H1 (cell line): ENCODE measurements at regions not wholly inside any gene's neighbourhood (a gene's known extent, or its start where the extent isn't known, plus 50 kb on each side); places are given as distances from the start of the nearest gene placed in this dataset.

Source experiments
- BCL11A ChIP-seq, 2 experiments: IDR thresholded peaks; one replicate each; pipeline ENCODE4 v1.6.1; 2011; ENCODE audit warnings: low read depth in 2 of 2, low read length in 2 of 2, mild to moderate bottlenecking in 2 of 2
- CHD1 ChIP-seq: IDR thresholded peaks from 2 replicates; pipeline ENCODE4 v1.6.1; 2012; ENCODE audit warnings: low read depth, low read length, improper control_type of control experiment
- CTBP2 ChIP-seq: IDR thresholded peaks from 2 replicates; pipeline ENCODE4 v1.7.0; 2011; ENCODE audit warnings: borderline replicate concordance, mild to moderate bottlenecking, moderate library complexity, mixed read lengths, low read length; ENCODE audit not compliant: insufficient read depth, insufficient read length
- HDAC2 ChIP-seq, 2 experiments: fragments of 300-600 bp in 1 of 2; sonication (generic) in 1 of 2; IDR thresholded peaks; 2 replicates each; pipeline ENCODE4 v1.6.1; 2011 to 2012; ENCODE audit warnings: low read depth in 2 of 2, low read length in 2 of 2, mild to moderate bottlenecking in 2 of 2, moderate library complexity in 2 of 2, borderline replicate concordance in 1 of 2, inconsistent platforms in 1 of 2
- HDAC6 ChIP-seq: IDR thresholded peaks from one replicate; pipeline ENCODE4 v1.7.1; 2012; ENCODE audit warnings: low read depth, mild to moderate bottlenecking, inconsistent platforms, low read length, moderate library complexity
- KDM1A ChIP-seq: fragments of 200-600, 300-600 bp; sonication (generic); IDR thresholded peaks from 2 replicates; pipeline ENCODE4 v1.7.1; 2016; ENCODE audit warnings: mild to moderate bottlenecking, low read length, borderline replicate concordance
- MAX ChIP-seq: IDR thresholded peaks from 2 replicates; pipeline ENCODE4 v1.6.1; 2012; ENCODE audit warnings: inconsistent platforms
- NANOG ChIP-seq: IDR thresholded peaks from 2 replicates; pipeline ENCODE4 v1.6.1; 2011; ENCODE audit warnings: low read length, low read depth, mild to moderate bottlenecking, inconsistent platforms; ENCODE audit not compliant: insufficient read depth, poor library complexity, severe bottlenecking
- POLR2A ChIP-seq, 2 experiments: IDR thresholded peaks; 1 replicate in 1 of 2; 2 replicates in 1 of 2; pipeline ENCODE4 v1.6.1; 2011; ENCODE audit warnings: low read depth in 2 of 2, low read length in 2 of 2, mild to moderate bottlenecking in 2 of 2; ENCODE audit errors: control extremely low read depth in 1 of 2
- POLR2AphosphoS5 ChIP-seq: IDR thresholded peaks from 2 replicates; pipeline ENCODE4 v1.6.1; 2011; ENCODE audit warnings: low read depth, low read length
- POU5F1 ChIP-seq: IDR thresholded peaks from 2 replicates; pipeline ENCODE4 v1.6.1; 2011; ENCODE audit warnings: low read depth, mild to moderate bottlenecking, low read length, moderate library complexity
- RAD21 ChIP-seq, 2 experiments: IDR thresholded peaks in 1 of 2; conservative IDR thresholded peaks in 1 of 2; 2 replicates each; pipeline ENCODE4 v1.6.1; 2011; ENCODE audit warnings: low read depth in 2 of 2, low read length in 2 of 2, improper control_type of control experiment in 1 of 2, inconsistent platforms in 1 of 2, mild to moderate bottlenecking in 1 of 2, moderate library complexity in 1 of 2
- RBBP5 ChIP-seq: IDR thresholded peaks from 2 replicates; pipeline ENCODE4 v1.7.1; 2012; ENCODE audit warnings: low read depth, mild to moderate bottlenecking, inconsistent platforms, low read length, moderate library complexity, borderline replicate concordance
- RXRA ChIP-seq: IDR thresholded peaks from 2 replicates; pipeline ENCODE4 v1.6.1; 2011; ENCODE audit warnings: low read depth, mild to moderate bottlenecking, low read length, moderate library complexity; ENCODE audit not compliant: insufficient read depth
- SIRT6 ChIP-seq: IDR thresholded peaks from one replicate; pipeline ENCODE4 v1.7.1; 2012; ENCODE audit warnings: low read length, inconsistent platforms
- SIX5 ChIP-seq: IDR thresholded peaks from 2 replicates; pipeline ENCODE4 v1.6.1; 2011; ENCODE audit warnings: mild to moderate bottlenecking, low read depth, low read length
- SP1 ChIP-seq: IDR thresholded peaks from 2 replicates; pipeline ENCODE4 v1.6.1; 2011; ENCODE audit warnings: low read depth, low read length
- TAF1 ChIP-seq: IDR thresholded peaks from 2 replicates; pipeline ENCODE4 v1.6.1; 2011; ENCODE audit warnings: mild to moderate bottlenecking, low read depth, low read length
- TAF7 ChIP-seq: optimal IDR thresholded peaks from 2 replicates; pipeline ENCODE3; 2011; ENCODE audit warnings: low read depth, mild to moderate bottlenecking, inconsistent platforms, low read length, moderate library complexity, borderline replicate concordance
- YY1 ChIP-seq: IDR thresholded peaks from 2 replicates; pipeline ENCODE4 v1.6.1; 2011; ENCODE audit warnings: low read depth, mild to moderate bottlenecking, low read length
- TF ChIP-seq, protein P1 (sequence below): IDR thresholded peaks from 2 replicates; pipeline ENCODE4 v1.6.1; 2011; ENCODE audit warnings: low read length, improper control_type of control experiment
- TF ChIP-seq, protein P2 (sequence below): IDR thresholded peaks from 2 replicates; pipeline ENCODE4 v1.6.1; 2012; ENCODE audit warnings: low read length, inconsistent platforms

GRCh38 chr20:53736757-53737395, 143.2 kb upstream of the ZNF217 start (continued):
- TF ChIP-seq TAF7 (no peak), RXRA (no peak), HDAC2 (IDR thresholded peaks at IDR 0.05; ENCODE audit: borderline replicate concordance in 1 of 2, low read depth in 2 of 2, low read length in 2 of 2) (peak in 1 of 2 experiments; percentile 91; a peak in 1 of 4 replicates), BCL11A (IDR thresholded peaks at IDR 0.05; ENCODE audit: low read depth in 2 of 2, low read length in 2 of 2) (no peak), RBBP5 (0 out of 2 replicates have a peak, but pooled peaks have one; percentile 54), POLR2AphosphoS5 (no peak), MAX (no peak), TAF1 (0 out of 2 replicates have a peak, but pooled peaks have one; percentile 33), SIRT6 (no peak), SP1 (peak; percentile 63; the same call in 1 of the 2 replicates), SIX5 (no peak), NANOG (no peak), RAD21 (IDR thresholded peaks at IDR 0.05 in 1 of 2, conservative IDR thresholded peaks at IDR 0.05 in 1 of 2; ENCODE audit: low read depth in 2 of 2, low read length in 2 of 2) (no peak), CHD1 (no peak), POLR2A (IDR thresholded peaks at IDR 0.05; ENCODE audit: control extremely low read depth in 1 of 2, low read depth in 2 of 2, low read length in 2 of 2) (peak in 1 of 2 experiments; percentile 48; a peak in 1 of 3 replicates), POU5F1 (no peak), KDM1A (peak; percentile 96), CTBP2 (no peak), YY1 (peak; percentile 90), HDAC6 (no peak)
- TF ChIP-seq, protein P1, sequence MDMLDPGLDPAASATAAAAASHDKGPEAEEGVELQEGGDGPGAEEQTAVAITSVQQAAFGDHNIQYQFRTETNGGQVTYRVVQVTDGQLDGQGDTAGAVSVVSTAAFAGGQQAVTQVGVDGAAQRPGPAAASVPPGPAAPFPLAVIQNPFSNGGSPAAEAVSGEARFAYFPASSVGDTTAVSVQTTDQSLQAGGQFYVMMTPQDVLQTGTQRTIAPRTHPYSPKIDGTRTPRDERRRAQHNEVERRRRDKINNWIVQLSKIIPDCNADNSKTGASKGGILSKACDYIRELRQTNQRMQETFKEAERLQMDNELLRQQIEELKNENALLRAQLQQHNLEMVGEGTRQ: no peak
- TF ChIP-seq, protein P2, sequence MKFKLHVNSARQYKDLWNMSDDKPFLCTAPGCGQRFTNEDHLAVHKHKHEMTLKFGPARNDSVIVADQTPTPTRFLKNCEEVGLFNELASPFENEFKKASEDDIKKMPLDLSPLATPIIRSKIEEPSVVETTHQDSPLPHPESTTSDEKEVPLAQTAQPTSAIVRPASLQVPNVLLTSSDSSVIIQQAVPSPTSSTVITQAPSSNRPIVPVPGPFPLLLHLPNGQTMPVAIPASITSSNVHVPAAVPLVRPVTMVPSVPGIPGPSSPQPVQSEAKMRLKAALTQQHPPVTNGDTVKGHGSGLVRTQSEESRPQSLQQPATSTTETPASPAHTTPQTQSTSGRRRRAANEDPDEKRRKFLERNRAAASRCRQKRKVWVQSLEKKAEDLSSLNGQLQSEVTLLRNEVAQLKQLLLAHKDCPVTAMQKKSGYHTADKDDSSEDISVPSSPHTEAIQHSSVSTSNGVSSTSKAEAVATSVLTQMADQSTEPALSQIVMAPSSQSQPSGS: no peak
